Eye (tissue), 1 donor: ENCODE measurements at regions not wholly inside any gene's neighbourhood (a gene's known extent, or its start where the extent isn't known, plus 50 kb on each side); places are given as distances from the start of the nearest gene placed in this dataset.
"Not testable (repeated sequence)": the region's sequence is repeated elsewhere in the genome, so short reads cannot be mapped to it uniquely, and the experiment has no call there.

Source experiments
- DNase-seq: peaks from one replicate; pipeline ENCODE4 v3.0.0-alpha.2; 2015

GRCh38 chr1:94362466-94363058, 55.6 kb upstream of the ABCD3 start:
- DNase-seq: no peak

DNA sequence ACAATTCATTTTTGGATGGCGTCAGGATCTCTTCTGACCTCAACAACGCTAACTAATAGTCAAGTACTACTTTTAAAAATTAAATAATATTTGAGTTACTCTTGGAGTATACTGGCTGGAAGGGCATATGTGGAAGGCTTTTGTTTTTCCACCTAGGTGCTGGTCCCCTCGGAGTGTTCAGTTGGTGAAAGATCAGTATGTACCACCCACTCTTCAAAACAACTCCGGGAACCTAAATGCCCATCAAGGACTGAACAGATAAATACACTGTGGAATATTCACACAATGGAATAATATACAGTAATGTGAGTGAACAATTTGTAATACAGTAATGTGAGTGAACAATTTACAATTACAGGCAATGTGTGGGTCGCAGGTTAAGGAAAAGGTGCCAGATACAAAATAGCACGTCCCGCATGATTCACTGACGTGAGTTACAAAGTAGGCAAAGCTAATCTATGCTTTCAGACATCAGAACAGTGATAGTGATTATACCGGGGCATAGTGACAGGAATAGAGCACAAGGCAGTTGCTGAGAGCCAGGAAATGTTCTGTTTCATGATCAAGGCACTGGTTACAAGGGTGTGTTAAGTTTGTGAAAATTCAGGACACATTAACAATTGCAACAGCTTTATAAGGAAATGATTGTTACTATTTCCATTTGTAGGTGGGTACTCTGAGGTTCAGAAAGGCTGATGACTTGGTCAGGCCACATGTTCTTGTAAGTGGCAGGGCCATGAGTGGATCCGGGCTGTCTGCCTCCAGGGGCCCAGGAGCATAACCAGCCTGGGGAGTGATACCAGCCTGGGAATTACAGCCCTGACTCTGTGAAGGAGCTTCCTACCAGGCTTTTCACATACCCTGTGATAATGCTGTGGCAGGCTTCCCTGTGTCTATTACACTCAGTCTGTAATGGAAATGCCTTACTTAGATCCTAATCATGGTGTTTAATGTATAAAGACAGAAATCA, 59.3 kb upstream of the ABCD3 start:
- DNase-seq: no peak

DNA sequence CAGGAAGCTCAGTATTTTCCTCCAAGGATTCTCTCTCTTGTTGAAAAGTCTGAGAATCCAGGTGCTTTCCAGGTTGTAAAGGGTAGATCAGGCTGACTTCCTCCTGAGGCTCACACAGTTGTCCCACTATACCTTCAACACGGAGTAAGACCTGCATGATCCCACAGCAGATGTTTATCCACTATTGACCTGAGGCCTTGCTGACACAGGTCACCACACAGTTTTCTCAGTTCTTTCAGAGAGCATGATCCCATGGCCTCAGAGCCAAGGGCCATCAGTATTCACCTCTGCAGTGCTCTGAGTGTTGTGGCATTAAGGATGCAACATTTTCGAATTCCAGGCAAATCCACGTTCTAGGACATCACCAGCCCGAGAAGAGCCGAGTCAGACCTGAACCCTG, 60.5 kb upstream of the ABCD3 start:
- no peak for DNase-seq

DNA sequence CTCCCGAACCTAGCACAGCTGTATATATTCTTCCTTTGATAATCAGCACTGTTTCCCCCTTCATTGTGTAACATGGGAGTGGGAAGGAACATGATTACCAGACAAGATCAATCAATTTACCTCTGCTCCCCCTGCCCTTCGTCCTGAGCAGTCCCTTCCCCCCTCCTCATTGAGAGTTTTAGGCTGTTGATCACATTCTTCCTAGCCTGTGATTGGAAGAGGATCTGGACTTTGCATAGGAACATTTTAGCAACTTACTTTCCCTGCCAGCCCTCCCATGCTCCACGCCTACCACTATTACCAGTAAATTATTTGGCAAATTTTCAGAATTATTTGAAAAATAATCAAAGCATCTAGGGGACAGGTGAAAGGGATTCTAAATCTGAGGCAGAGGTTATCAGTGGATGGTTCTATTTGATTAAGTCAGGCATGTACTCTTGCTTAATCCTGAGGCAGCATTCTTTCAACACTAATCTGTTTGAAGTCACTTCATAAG, 62.7 kb upstream of the ABCD3 start:
- no peak for DNase-seq

DNA sequence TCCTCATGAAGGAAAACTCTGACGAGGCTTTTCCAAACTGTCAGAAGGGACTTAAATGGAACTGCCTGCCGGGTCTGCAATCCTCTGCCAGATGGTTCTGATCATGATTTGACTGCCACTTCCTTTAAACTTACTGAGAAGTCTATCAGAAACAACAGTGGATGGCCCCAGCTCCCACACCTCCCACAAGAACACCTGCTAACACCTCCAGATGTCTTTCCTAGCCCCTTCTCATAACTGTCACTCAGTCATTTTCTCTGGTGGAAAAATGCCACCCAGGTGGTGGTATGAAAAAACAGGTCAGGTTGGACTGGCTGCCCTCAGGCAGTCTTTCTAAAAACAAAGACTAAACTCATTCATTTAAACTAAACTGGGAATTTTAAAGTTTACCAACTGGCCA, 66.7 kb upstream of the ABCD3 start:
- peak; percentile 9 for DNase-seq

DNA sequence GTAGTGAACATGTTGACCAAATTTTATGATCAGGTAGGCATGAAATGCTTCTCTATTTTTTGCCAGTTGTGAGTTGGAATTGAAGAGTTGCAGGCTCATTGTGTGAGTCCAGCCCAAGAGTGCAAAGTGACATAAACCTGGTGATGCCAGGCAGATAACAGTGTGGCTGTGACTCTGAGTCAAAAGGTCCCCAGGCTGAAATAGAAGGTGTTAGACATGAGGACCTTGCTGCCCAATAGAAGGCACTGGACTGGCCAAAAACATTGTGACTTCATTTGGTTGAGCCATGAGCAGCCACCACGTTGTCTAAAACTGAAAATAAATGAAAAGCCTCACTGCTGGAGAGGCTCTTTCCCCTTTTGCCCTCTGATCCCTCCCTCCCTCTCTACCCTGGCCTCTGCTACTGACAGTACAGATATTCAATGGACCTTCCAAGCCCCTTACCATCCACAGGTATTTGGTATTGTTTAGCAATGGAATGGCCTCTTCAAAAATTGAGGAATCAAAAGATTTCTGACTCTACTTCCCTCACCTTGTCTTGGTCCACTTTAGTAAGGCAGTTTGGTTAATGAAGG, 67.8 kb upstream of the ABCD3 start:
- DNase-seq: no peak

DNA sequence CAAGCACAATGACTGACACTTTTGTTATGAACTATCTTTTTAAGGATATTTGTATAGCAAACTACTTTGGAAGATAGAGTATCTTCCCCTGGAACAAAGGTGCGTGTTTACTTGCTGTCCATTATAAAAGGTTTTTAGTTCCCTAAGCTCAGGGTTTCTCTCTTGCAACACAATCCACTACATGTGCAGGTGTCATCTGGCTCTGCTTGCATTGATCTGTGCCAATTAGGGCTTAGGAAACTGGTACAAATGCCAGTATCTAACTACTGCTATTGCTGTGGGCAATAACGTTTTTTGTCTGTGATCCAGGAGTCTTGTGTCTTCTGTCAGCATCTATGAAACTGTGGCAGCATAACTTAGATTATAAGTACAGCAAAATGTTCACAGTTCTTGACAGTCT, 68.3 kb upstream of the ABCD3 start:
- DNase-seq: no peak

- DNase-seq: not testable (repeated sequence)
These were observed 69.8 kb upstream of the ABCD3 start for GRCh38 chr1:94348386-94348785.

- DNase-seq: no peak
These were observed 73.0 kb upstream of the ABCD3 start for GRCh38 chr1:94345148-94345721.

- no peak for DNase-seq
These were observed 75.8 kb upstream of the ABCD3 start for GRCh38 chr1:94342416-94342815.

DNA sequence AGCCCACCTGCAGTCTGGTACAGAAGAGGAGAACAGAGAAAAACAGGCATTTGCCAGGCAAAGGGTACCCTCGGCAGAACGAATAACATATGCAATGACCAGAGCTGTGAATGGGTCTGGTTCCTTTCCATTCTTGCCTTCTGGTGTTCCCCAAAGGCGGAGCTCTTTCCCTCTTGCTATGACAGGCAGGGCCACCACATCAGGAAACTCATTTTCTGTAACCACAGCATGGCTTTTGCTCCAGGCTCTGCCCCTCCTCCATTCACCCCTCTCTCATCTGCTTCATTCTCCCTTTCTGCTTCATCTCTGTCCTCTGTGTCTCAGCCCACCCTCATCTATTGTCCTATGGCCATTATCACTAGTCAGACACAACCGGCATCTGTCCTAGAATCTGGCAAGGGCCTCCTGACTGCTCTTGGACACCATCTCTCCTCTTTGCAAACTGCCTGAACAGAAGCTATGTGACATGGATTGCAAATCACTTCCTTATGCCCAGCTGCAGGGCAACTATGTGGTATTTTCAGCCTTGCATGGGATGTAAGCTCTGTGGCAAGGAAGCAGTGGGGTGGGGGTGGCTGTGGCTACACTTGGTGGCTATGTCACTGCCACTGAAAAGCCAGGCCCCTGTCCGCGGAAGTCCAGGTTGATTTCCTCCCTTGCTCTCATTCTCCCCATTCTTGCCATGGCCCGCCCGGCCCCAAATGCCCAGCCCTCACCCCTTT, 78.8 kb upstream of the ABCD3 start:
- no peak for DNase-seq

DNA sequence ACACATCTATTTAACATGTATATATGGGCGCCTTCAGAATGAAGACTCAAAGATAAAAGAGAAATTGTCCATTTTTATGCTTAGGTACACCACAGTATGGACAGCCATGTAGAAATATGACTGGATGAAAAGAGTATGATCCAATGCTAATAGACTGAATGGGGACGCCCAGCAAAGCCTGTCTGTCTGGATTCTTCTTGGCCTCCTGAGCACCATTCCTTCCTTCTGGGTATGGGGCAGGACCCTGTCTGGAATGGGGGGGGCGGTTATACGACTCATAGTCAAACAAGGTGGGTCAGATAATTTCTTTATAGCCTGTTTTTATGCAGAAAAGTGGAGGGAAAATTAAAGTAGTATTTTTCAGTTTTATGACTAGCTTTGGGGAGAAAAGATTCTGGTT, 81.2 kb upstream of the ABCD3 start:
- DNase-seq: no peak

GRCh38 chr1:94335950-94336349, 82.2 kb upstream of the ABCD3 start:
- peak; percentile 91 for DNase-seq

DNA sequence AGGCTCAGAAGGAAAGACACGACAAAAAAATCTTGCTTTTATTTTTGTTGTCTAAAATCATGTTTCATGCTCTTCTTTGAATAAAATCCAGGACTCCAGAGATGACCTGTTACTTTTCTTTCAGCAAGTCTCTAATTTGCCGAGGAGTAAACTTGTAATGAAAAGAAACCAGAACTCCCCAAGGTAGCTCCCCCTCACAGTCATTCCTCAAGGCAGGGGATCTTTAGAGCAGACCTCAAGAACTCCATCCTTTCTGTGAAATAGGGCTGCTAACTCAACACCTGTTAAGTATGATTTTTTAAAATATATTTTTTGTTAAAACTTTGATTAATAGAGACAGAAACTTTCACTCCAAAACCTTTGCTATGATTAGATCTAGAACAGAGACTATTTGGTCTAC, 82.7 kb upstream of the ABCD3 start:
- DNase-seq: peak; percentile 8

GRCh38 chr1:94334764-94335163, 83.4 kb upstream of the ABCD3 start:
- DNase-seq: peak; percentile 10

DNA sequence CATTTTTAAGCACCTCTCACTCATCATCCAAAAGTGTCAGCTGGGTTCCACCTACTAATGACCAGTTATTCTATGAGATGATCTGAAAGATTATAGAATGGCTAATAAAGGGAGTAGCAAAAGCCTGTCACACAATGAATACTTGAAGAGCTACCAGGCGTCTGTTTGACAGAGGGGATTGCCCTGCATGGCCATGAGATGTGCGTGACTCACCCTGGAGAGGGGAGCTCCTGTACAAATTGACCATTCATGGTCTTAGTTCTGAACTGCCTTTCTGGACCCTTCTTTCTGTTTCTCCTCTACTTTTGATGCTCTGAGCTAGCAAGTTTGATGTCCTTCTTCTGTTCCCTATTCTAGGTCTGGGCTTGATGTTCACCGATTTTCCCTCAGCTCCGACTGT, 85.2 kb upstream of the ABCD3 start:
- DNase-seq: no peak

- DNase-seq: no peak
These were observed 85.7 kb upstream of the ABCD3 start for GRCh38 chr1:94332516-94332915.

- peak; percentile 10 for DNase-seq
These were observed 88.2 kb upstream of the ABCD3 start for GRCh38 chr1:94329986-94330385.

DNA sequence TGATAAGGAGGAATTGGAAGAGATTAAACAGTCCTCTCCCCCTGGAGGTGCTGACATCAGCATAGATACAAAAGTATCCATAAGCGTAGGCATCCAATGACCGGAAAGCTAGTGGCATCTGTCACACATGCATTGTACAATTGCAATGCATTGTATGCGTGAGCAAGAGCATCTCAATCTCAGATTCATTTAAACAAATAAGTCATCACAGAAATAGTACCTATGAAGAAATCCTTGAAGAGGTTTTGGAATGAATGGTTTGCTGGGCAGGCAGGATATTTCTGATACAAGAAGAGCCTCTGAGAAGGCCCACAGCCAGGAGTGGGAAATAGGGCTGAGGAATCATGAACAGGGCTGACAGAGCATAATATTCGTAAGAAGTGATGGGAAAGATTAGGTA, 88.9 kb upstream of the ABCD3 start:
- DNase-seq: no peak

- peak; percentile 63 for DNase-seq
These were observed 89.8 kb upstream of the ARHGAP29 start for GRCh38 chr1:94327001-94327690.

- DNase-seq: no peak
These were observed 88.9 kb upstream of the ARHGAP29 start for GRCh38 chr1:94326329-94326728.
